Epithelial cell of esophagus (primary cell): ENCODE measurements at regions not wholly inside any gene's neighbourhood (a gene's known extent, or its start where the extent isn't known, plus 50 kb on each side); places are given as distances from the start of the nearest gene placed in this dataset.

ENCODE experiments used
- DNase-seq: peaks from one replicate; pipeline ENCODE4 v3.0.0; 2010; ENCODE audit warnings: low read depth
- H3K4me3 ChIP-seq: 2 replicates; pipeline ENCODE4 v1.5.1; 2011; ENCODE audit warnings: mild to moderate bottlenecking, low read length, control low read depth
- TF ChIP-seq, protein P1 (sequence below): IDR thresholded peaks from 2 replicates; pipeline ENCODE4 v1.5.1; 2011; ENCODE audit warnings: low read depth, mild to moderate bottlenecking, low read length, control low read depth, inconsistent platforms; ENCODE audit not compliant: insufficient read depth; ENCODE audit errors: missing control alignments

DNA sequence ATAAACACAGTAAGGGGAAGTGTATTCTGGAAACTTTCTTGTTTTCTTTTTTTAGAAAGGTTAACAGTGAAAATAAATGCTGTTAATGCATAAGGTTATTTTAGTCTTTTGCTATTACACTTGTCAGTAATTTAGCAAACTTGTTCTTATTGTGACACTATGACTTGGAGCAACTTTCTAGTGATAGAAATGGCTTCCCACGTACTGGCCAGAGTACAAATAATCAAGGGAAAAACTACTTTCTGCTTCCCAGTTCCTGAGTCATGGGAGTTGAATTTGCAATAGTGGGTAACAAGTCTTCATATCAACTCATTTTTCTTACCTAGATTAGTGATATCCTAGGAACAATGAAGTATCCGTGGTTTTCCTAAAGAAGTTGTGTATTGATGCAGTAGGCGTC is 1072.3 kb downstream of the FLRT2 start:
- H3K4me3 ChIP-seq, result no peak overlapping the region
- TF ChIP-seq, protein P1, sequence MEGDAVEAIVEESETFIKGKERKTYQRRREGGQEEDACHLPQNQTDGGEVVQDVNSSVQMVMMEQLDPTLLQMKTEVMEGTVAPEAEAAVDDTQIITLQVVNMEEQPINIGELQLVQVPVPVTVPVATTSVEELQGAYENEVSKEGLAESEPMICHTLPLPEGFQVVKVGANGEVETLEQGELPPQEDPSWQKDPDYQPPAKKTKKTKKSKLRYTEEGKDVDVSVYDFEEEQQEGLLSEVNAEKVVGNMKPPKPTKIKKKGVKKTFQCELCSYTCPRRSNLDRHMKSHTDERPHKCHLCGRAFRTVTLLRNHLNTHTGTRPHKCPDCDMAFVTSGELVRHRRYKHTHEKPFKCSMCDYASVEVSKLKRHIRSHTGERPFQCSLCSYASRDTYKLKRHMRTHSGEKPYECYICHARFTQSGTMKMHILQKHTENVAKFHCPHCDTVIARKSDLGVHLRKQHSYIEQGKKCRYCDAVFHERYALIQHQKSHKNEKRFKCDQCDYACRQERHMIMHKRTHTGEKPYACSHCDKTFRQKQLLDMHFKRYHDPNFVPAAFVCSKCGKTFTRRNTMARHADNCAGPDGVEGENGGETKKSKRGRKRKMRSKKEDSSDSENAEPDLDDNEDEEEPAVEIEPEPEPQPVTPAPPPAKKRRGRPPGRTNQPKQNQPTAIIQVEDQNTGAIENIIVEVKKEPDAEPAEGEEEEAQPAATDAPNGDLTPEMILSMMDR, result no peak

DNA sequence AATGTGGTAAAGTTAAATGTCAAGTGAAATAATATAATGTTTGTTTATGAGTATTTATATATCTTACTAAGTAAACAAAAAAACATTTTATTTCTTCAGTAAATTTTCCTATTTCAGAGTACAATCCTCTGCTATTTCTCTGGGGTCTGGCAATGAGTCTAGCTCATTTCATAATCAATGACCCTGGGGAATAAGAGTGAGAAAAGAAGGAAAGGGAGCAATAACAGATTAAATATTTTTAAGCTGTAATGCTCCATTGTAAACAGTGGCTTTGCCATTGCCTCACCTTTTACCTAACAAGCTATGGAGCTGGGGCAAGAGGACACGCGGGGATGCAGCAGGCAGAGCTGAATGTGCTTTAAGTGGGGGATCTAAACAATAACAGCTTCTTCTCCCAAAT is 1071.9 kb downstream of the FLRT2 start:
- H3K4me3 ChIP-seq, result no peak overlapping the region
- DNase-seq, result no peak
- TF ChIP-seq, protein P1, result no peak

More for the DNA sequence above, 1072.3 kb downstream of the FLRT2 start:
- no peak for DNase-seq

DNA sequence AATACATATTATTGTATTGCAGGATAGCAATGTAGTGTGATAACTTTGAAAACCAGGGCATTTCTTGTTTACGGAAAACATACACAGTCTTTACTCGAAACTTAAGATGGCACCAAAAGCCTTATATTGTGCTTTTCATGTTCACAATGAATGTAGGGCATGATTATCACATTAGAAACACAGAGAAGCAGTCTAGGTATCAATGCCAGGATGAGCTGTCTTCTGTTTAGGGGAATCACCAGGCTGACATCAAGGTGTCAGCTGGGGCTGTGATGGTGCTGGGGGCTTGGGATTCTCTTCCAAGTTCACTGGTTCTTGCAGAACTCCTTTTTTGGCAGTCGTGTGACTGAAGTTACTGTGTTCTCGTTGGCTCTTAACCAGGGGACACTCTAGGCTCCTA is 1067.3 kb downstream of the FLRT2 start:
- DNase-seq, result no peak
- TF ChIP-seq, protein P1, result no peak
- H3K4me3 ChIP-seq, result no peak overlapping the region

DNA sequence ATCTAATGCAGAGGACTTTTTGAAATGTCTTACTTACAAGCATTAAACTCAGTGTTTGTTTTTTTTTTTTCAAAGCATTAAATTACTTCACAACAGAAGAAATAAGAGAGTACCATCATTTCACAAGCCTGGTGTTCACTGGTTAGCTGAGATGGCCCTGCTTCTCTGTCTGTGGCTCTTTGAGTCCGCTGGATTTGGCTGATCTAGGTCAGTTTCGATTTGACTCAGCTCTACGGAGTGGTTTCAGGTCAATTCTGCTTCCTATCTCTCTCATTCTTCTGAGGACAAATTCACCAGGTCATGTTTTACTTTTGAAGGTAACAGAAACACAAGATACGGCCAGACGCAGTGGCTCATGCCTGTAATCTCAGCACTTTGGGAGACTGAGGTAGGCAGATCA is 1066.1 kb downstream of the FLRT2 start:
- no peak for DNase-seq
- TF ChIP-seq, protein P1, result no peak
- H3K4me3 ChIP-seq, result no peak overlapping the region

DNA sequence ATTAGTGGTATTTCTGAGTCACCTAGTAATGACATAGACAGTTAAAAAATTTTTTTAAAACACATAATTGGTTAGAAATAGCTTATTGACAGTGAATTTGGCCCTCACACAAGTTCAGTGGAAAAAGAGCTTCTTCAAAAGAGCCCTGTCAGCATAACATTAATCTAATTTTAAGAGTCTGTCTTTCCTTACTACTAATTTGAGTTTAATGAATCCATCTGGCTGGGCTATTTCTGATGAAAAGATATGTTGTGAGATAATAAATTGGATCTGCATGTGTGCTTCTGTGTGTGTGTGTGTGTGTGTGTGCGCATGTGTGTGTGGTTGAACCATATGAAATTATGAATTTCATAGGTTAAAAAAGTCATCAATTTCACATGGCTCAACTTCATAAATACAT is 1045.2 kb downstream of the FLRT2 start:
- no peak for DNase-seq
- TF ChIP-seq, protein P1, result no peak
- H3K4me3 ChIP-seq, result no peak overlapping the region

DNA sequence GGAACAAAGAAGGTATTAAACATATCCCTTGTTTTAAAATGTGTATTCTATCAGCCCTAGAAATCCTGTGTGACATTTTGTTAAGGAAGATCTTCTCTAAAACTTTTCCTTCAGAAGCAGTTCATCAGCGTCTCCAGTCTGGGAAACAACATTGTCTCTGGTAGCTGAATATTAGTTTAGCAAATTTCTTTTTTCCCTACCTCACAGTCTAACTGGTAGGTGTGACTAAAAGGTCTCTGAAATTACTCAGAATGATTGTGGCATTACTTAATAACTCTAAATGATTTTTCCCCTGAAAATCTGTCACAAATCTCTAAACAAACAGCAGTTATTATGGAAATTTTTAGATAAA is 1044.8 kb downstream of the FLRT2 start:
- no peak overlapping the region for H3K4me3 ChIP-seq
- DNase-seq, result no peak
- TF ChIP-seq, protein P1, result no peak

DNA sequence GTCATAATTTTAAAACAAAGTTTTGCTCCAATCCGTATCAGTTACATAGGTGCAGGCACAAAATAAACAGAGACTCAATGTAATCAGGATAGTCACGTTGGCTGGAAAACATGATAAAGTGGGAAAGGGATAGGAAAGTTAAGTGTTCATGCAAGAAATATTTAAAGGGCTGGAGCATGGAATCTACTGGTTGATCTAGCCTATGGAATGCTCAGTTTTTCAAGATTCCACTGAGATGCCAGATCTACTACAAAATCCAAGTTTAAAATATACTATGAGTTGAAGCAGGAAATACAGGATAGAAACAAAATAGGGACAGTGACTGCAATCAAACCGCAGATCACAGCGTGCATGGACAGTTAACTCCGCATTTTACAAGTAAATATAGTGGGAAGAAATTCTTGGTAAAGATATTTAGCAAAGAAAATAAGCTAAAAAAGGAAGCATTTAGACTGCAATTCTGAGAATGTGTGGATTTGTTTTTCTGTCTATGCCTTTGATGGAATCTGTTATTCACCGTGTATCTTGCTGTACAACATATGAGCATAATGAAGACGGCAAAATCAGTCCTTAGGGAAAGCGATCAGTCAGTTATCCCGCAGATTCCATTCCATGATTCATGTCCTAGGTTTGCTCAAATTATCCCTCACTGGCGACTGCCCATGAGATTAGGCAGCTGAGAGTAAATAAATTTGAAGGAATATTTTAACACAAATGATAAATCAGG is 1044.3 kb downstream of the FLRT2 start:
- TF ChIP-seq, protein P1, result no peak
- no peak for DNase-seq

More for the DNA sequence above, 1044.3 kb downstream of the FLRT2 start:
- no peak overlapping the region for H3K4me3 ChIP-seq
